ENCODE measurements at regions not wholly inside any gene's neighbourhood (a gene's known extent, or its start where the extent isn't known, plus 50 kb on each side); places are given as distances from the start of the nearest gene placed in this dataset.

GRCh38 chrX:41973208-41973607 is 49.9 kb upstream of the CASK start:
- no peaks in the 10 kb centered on the region for H3K4me1 Mint-ChIP-seq
- H3K9me3 Mint-ChIP-seq: peaks cover 36% of the 10 kb centered on the region
- H3K27ac Mint-ChIP-seq: no peak overlapping the region
- H3K36me3 Mint-ChIP-seq (ENCODE audit: low read depth): no peaks in the 10 kb centered on the region
- no peaks in the 10 kb centered on the region for H3K27me3 Mint-ChIP-seq (ENCODE audit: low read depth, poor library complexity)
- TF ChIP-seq CTCF (IDR thresholded peaks at IDR 0.05): no peak
- DNase-seq: no peak
- no peak overlapping the region for H3K4me3 Mint-ChIP-seq
